Sigmoid colon (tissue), 4 donors: ENCODE measurements at regions not wholly inside any gene's neighbourhood (a gene's known extent, or its start where the extent isn't known, plus 50 kb on each side); places are given as distances from the start of the nearest gene placed in this dataset.

Source experiments
- EP300 ChIP-seq, 4 donors: sonication (generic); formaldehyde crosslinking; IDR thresholded peaks; one replicate each; pipeline ENCODE4 v1.6.1; 2017; ENCODE audit warnings: antibody characterized with exemption in 4 of 4
- POLR2A ChIP-seq, 2 donors: fragments of 450-650 bp; IDR thresholded peaks; one replicate each; pipeline ENCODE4 v1.6.1; 2016; ENCODE audit warnings: antibody characterized with exemption in 2 of 2, mild to moderate bottlenecking in 2 of 2, moderate library complexity in 2 of 2
- POLR2AphosphoS5 ChIP-seq, 4 donors: sonication (generic); formaldehyde crosslinking; IDR thresholded peaks; one replicate each; pipeline ENCODE4 v1.6.1; 2017; ENCODE audit warnings: antibody characterized with exemption in 4 of 4
- TF ChIP-seq, protein P1 (sequence below), 4 experiments: fragments of 450-650 bp in 3 of 4; fragments of 200-600 bp in 1 of 4; IDR thresholded peaks; one replicate each; pipeline ENCODE4 v1.5.1; 2016 to 2019; ENCODE audit warnings: antibody characterized with exemption in 4 of 4, mild to moderate bottlenecking in 3 of 4, moderate library complexity in 2 of 4

DNA sequence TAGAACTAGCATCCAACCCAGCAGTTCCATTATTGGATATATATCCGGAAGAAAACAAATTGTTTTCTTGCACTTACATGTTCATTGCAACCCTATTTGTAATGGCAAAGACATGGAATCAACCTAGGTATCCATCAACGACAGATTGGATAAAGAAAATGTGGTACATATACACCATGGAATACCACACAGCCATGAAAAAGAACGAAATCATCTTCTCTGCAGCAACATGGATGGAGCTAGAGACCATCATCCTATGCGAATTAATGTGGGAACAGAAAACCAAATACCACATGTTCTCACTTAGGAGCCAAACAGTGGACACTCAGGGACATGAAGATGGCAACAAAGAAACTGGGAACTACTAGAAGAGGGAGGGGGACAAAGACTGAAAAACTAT lies 352.7 kb downstream of the CDH2 start:
- TF ChIP-seq POLR2A (IDR thresholded peaks at IDR 0.05) = no peak
- TF ChIP-seq, protein P1, sequence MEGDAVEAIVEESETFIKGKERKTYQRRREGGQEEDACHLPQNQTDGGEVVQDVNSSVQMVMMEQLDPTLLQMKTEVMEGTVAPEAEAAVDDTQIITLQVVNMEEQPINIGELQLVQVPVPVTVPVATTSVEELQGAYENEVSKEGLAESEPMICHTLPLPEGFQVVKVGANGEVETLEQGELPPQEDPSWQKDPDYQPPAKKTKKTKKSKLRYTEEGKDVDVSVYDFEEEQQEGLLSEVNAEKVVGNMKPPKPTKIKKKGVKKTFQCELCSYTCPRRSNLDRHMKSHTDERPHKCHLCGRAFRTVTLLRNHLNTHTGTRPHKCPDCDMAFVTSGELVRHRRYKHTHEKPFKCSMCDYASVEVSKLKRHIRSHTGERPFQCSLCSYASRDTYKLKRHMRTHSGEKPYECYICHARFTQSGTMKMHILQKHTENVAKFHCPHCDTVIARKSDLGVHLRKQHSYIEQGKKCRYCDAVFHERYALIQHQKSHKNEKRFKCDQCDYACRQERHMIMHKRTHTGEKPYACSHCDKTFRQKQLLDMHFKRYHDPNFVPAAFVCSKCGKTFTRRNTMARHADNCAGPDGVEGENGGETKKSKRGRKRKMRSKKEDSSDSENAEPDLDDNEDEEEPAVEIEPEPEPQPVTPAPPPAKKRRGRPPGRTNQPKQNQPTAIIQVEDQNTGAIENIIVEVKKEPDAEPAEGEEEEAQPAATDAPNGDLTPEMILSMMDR (IDR thresholded peaks at IDR 0.05) = no peak
- no peak for TF ChIP-seq POLR2AphosphoS5 (IDR thresholded peaks at IDR 0.05)
- no peak for TF ChIP-seq EP300 (IDR thresholded peaks at IDR 0.05)
